Renal cortex interstitium (tissue), 11 donors: ENCODE measurements at regions not wholly inside any gene's neighbourhood (a gene's known extent, or its start where the extent isn't known, plus 50 kb on each side); places are given as distances from the start of the nearest gene placed in this dataset.
"Not testable (repeated sequence)": the region's sequence is repeated elsewhere in the genome, so short reads cannot be mapped to it uniquely, and the experiment has no call there.

ENCODE experiments used
- DNase-seq, 11 donors: peaks; one replicate each; pipeline ENCODE4 v3.0.0-alpha.2; 2013; ENCODE audit warnings: low read depth in 9 of 11, low spot score in 4 of 11; ENCODE audit errors: extremely low read depth in 1 of 11

DNA sequence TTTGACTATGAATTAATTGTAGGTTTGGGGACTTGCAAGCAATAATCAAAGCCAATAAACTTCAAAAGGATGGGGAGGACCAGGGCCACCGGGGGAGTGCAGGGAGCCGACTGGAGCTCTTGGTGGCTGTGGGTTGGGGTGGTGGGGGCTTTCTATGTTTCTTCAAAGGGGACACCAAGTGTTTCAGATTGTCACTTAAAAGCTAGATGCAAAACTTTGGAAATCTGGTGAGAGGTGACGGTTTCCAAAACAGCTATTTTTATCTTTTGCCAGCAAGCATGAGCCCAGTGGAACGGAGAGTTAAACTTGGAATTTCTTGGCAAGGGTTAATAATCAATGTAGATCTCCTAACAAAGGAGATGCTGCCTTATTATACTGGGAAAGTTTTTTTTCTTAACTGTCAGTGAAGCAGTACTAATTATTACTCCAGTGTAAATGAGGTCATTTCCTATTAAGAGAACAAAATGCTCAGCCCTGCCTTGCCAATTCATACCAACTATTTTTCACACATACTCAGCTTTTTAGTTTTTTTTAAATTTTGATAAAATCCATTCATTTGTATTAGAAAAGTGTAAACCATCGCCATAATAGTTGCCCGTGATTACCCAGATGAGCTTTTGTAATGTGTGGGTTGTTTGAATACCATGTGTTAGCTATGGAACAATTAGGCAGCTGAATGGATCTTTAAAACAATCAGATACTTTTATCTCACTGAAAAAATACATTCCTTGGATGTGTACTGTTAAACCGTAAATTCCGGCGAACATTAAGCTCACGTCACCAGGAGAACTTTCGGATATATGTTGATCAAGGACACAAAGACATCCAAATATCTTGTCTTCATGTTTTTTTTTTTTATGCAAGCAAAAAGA lies 95.9 kb upstream of the ZNF536 start:
- no peak for DNase-seq

DNA sequence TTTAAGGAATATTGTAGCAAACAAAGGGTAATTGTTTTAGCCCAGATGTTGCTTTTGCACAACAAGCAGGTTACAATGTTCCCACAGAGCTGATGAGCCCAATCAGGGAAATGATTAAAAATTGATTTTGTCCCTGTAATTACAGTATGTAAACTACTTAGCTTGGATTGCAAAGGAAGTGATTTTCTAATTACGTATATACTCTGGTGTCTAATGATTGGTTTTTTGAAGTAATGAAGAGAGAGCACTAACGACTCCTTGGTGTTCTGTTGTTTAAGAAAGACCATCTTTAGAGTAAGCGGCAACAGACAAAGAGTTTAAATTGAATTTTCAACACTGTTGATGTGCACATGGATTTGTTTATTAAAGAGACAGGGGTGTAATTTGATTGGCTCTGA lies 95.3 kb upstream of the ZNF536 start:
- no peak for DNase-seq

DNA sequence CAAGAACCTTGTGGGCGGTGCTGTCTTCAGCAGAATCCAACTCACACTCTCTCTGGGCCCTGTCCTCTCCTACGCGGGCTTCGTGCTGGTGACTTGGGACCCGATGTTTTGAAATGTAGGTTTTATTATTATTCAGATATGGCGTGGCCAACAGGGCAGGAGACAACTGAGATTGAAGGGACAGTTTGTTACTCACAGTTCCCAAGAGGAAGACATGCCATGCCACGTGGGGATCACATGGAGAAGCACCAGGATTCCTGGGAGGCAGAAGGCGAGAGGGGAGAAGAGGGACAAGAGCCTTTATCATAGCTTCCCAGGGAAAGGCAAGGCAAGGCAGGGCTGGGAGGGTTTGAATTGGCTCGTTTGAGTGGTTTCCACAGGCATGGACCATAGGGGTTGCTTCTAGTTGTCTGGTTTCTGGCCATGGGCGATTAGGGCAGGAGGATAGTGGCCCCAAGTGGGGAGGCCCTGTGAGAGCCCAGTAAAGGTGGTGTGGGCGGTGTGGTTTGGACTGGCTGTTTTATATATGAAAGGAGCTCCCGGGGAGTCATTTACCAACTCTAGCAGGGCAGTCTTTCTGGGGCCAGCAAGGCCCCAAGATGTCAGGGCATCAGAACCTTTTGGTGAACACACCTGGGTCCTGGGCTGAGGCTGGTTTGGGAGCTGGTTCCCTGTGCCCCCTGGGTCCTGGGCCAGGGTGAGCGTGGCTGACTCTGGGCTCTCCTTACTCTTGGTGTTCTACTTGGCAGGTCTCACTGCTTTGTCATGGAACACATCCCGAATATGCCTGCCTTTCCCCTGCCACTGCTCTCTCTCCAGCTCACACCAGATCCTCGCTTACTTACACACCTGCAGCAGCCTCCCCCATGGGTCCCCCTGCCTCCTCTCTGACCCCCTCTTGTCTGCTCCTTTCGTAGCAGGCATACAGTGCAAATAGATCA lies 94.0 kb upstream of the ZNF536 start:
- no peak for DNase-seq

DNA sequence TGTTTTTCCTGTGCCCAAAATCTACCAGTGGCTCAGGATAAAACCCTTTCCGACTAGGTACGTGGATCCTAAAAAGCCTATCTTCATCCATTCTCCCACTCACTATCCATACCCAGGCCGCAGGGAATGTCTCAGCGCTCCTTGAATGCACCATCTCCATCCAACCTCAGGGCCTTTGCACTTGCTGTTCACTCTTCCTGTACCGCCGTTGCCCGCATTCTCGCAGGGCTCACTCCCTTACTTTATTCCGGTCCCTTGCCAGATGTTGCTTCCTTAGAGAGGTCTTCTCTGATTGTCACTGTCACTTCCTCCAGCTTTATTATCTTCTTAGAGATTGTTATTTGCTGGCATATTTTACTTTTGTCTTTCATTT lies 93.3 kb upstream of the ZNF536 start:
- DNase-seq = no peak

DNA sequence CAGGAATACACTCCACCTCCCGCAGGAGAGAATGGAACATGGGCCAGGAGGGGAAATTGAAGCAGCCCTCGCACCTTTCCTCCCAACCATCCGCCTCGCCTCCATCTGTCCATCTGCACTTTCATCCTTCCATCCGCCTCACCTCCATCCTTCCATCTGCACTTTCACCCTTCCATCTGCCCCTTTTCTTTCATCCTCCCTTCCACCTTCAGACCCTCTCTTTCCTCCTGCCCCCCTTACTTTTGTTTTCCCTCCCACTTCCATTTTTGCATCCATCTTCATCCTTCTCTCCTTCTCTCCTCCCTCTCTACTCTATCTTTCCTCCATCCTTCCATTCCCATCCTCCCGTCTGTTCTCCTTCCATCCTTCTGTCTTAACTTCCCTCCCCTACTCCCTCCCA lies 92.2 kb upstream of the ZNF536 start:
- no peak for DNase-seq

DNA sequence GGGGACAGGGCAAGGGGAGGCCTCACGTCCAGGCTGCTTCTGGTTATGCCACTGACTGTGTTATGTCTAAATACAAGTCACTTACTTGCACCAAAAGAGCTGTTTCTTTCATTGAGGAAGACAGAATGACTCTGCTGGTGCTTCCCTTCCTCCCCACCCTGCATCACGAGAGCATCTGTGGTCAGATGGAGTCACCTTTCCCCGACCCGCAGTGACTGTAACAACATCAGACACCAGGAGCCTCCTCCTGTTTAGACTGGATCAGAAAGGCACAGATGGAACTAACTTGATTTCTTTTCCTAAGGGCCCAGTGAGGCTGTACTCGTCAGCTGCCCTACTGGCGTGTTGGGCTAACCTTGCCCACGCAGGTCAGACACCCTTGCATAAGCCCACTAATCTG lies 90.3 kb upstream of the ZNF536 start:
- no peak for DNase-seq

DNA sequence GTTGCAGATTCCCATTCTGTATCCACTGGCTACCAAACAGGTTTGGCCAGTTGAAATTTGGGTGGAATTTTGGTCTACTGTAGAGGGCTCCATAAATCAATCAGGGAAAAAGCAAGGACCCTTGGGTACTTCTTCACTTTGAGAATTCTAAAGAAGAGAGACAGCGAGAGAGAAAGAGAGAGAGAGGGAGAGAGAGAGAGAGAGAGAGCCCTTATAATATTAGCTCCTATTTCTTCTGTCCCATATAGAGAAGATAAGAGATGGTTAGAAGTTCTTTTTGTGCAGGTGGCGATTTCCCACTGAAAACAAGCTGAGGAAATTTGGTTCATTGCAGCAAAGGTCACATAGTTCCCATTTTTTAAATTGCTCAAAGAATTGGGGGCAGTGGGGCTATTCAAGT lies 88.6 kb upstream of the ZNF536 start:
- no peak for DNase-seq

DNA sequence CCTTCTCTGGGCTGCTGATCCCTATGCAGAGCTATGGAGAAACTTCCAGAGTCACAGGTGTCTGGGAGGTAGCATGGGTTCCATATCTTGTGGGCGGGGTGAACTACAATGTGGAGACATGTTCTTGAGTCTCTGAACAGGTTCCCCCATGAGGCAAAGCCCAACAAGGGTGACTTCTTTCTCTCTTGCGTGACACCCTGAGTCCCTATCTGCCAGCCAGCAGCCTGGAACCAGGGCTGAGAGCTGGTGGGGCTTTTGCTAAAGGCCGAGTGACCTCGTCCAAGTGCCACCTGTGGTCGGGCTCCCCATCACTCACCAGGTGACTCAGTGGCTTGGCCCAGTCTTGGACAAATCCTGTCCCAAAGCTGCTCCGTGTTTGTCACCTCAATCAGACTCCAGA lies 88.0 kb upstream of the ZNF536 start:
- DNase-seq = no peak

DNA sequence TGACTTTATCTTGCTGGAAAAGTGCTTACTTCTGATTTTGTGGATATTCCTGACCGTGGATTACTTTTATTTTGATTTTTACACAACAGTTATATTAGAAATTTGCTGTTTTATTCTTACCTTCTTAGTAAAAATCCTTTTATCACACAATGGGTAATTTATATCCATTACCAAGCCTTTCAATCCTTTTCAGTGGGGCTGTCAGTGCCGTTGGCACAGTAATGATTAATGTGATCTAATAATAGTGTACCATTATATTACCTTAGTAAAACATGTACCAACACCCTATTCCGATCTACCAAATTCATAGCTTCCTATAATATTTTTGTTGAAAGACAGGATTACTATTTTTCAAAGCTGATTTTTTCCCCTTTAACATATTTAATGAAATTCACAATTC lies 87.3 kb upstream of the ZNF536 start:
- DNase-seq = no peak

DNA sequence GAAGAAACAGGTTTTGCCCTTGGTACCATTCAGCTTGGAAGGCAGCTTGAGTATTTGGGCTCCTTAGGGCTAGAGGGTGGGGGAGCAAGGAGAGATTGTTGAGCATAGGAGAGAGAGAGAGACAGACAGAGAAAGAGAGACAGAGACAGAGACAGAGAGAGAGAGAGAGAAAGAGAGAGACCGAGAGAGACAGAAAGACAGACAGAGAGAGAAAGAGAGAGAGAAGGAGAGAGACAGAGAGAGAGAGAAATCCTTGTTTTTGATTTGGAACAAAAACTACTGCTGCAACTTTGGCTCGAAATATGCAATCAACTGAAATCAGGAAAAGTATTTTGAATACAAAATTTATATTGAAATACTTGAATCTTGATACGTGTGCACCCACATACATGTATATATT lies 85.8 kb upstream of the ZNF536 start:
- no peak for DNase-seq

DNA sequence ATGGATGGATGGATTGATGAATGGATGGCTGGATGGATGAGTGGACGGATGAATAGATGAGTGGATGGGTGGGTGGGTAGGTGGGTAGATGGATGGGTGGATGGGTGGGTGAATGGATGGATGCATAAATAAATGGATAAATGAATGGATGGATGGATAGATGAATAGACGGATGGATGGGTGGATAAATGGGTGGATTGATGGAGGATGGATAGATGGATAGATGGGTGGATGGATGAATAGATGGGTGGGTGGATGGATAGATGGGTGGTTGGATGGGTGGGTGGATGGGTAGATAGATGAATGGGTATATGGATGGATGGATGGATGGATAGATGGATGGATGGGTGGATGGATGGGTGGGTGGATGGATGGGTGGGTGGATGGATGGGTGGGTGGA lies 84.9 kb upstream of the ZNF536 start:
- no peak for DNase-seq

DNA sequence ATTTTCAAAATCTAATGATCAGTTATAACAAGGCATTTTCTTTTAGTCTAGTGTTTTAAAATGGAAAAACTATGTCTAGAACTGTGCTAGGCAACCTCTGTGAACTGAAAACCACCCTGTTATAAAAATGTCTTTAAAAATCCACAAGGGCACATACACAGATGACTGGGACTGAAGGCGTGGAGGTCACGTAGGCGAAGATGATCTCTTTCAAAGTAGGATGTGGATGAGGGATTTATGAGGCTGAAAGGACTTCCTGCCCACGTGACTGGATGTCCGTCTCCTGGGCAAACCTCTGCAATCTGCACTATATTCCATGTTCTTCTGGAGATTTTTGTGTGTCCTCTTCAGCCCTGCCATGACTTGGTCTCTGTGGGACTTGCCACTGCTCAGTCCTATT lies 84.2 kb upstream of the ZNF536 start:
- no peak for DNase-seq

DNA sequence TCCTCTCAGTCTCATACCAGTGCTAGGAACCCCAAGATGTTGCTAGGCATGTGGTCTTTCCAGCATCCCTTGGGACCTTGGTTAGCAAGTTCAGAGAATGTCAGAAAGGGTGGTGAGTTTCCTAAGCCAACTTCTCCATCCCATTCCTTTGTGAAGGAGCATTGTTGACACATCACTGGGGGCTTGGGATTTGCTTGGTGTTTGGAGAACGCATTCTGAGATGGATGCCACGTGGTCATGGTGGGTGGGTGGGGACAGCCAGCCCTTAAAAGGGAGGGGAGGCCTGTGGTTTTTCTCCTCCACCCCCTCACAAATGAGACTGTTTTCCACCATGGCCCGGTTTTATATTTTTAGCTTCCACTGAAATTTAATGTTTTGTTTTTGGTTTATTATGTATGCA lies 83.3 kb upstream of the ZNF536 start:
- DNase-seq = no peak

DNA sequence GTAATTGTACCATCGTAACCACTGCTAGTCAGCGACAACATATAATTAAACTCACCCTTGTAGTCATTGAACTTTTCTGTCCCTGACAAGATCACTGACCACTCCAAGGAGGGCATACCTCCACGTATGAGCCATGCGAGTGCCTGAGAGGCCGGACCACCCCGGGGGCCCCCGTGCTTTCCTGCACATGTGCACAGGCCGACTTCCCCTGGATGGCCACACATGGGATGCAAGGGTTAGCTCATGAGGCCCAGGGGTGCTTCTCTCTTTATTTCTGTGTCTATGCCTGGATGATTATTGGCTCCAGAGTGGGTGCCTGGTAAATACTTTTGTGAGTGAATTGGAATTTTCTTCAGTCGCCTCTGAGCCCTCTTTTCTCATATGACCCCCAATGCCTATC lies 82.8 kb upstream of the ZNF536 start:
- no peak for DNase-seq

DNA sequence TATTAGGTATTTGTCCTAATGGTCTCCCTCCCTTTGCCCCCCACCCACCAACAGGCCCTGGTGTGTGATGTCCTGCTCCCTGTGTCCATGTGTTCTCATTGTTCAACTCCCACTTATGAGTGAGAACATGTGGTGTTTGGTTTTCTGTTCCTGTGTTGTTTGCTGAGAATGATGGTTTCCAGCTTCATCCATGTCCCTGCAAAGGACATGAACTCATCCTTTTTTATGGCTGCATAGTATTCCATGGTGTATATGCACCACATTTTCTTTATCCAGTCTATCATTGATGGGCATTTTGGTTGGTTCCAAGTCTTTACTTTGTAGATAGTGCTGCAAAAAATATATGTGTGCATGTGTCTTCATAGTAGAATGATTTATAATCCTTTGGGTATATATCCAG lies 81.4 kb upstream of the ZNF536 start:
- DNase-seq = not testable (repeated sequence)

DNA sequence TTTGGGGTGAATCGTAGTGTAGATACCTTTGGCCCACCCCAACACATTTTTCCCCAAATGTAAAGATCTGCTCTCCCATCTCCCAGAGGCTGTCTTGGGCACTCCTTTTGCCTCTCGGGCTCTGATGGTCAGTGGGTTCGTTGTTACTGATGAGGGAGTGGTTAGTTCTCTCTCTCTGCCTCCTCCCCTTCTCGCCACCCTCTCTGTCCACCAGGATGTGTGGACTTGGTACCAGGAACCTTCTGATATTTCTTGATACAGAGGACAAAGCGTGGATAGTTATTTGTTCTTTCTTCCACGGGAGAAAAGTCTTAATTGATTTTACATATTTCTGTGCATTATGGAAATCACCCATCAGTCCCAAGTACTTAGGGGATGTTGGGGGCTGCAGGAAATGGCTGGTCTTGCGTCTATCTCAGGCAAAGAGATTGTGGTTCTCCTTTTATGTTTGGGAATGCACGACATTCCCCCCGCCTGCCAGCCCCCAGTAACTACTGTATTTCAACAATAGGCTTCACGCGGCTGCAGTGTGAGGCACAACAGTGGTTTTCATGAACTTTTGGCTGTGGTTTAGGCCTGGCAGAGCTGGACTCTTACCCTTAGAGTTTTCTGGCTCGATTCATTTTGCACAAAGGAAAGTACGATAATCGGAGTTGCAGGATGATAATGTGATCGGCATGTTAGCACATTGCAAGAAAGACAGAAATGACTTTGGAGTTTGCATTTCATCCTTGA lies 79.0 kb upstream of the ZNF536 start:
- no peak for DNase-seq

DNA sequence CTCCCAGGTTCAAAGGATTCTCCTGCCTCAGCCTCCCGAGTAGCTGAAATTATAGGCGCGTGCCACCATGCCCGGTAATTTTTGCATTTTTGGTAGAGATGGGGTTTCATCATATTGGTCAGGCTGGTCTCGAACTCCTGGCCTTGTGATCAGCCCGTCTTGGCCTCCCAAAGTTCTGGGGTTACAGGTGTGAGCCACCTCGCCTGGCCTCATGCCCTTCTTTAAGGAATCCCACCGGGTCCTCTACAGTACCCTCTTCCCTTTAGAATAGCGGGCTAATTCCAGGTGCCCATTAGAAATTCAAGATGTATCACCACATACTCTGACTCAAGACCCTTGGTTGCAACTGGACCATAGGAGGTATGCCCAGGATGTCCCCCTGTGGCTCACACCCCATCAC lies 74.2 kb upstream of the ZNF536 start:
- DNase-seq = no peak

DNA sequence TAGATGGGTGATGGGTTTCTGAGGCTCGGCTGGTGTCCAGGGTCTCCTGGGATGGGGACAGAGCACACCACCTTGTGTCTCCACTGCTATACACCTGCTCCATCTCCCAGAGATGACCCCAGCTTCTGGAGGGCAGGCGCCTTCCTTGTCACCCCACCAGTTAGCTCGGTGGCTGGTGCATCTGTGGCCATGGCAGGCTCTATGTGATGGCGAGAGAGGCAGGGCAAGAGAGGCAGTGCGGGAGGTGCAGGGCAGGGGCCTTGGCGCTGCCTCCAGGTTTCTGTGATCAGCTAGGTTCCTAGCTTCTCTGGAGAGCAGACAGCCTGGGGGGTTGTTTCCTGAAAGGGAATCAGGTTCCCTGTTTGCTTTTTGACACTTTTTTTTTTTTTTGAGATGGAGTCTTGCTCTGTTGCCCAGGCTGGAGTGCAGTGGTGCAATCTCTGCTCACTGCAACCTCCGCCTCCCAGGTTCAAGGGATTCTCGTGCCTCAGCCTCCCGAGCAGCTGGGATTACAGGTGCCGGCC lies 69.0 kb upstream of the ZNF536 start:
- DNase-seq = no peak

DNA sequence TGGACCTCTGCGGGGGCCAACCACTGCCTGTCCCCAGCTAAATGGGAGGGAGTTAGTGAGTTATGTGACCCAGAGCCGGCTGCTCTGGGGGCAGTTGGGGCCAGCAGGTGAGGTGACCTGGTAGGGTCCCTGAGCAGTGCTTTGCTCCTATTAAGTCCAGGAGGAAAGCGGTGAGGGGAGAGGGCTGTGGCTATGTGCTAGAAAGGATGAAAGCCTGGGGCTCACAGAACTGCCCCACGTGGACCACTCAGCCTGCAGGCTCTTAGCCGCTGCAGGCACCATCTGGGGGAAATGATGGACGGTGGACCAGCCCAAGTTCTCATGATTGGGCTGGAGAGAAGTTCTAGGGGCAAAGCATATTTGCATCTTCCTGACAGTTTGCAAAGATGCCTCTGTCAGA lies 67.6 kb upstream of the ZNF536 start:
- no peak for DNase-seq
